ENCODE measurements at regions not wholly inside any gene's neighbourhood (a gene's known extent, or its start where the extent isn't known, plus 50 kb on each side); places are given as distances from the start of the nearest gene placed in this dataset.
"Not testable (repeated sequence)": the region's sequence is repeated elsewhere in the genome, so short reads cannot be mapped to it uniquely, and the experiment has no call there.

- TF ChIP-seq SIN3A (IDR thresholded peaks at IDR 0.05; ENCODE audit: borderline replicate concordance, low read depth, low read length); EZH2phosphoT487 (IDR thresholded peaks at IDR 0.05; ENCODE audit: borderline replicate concordance, low read depth); ZBTB33 (IDR thresholded peaks at IDR 0.05; ENCODE audit: borderline replicate concordance, low read depth): not testable (repeated sequence)
Observed at GRCh38 chr12:9470367-9470766, 137.3 kb downstream of the KLRB1 start.
